Mesodermal cell (in vitro differentiated cells): ENCODE measurements at regions not wholly inside any gene's neighbourhood (a gene's known extent, or its start where the extent isn't known, plus 50 kb on each side); places are given as distances from the start of the nearest gene placed in this dataset.

Source experiments
- H3K27ac ChIP-seq: 2 replicates; pipeline ENCODE4 v1.7.0; 2013; ENCODE audit warnings: mild to moderate bottlenecking, low read depth, low read length, moderate library complexity; ENCODE audit not compliant: severe bottlenecking
- H3K36me3 ChIP-seq: 2 replicates; pipeline ENCODE4 v1.7.1; 2013; ENCODE audit warnings: mild to moderate bottlenecking, low read length, moderate library complexity; ENCODE audit not compliant: control insufficient read depth, insufficient read depth
- H3K4me1 ChIP-seq: one replicate; pipeline ENCODE4 v1.7.1; 2013; ENCODE audit warnings: mild to moderate bottlenecking, low read length; ENCODE audit not compliant: insufficient read depth, control insufficient read depth, poor library complexity, severe bottlenecking
- H3K4me3 ChIP-seq: 2 replicates; pipeline ENCODE4 v1.7.0; 2013; ENCODE audit warnings: low read length, control low read depth, mild to moderate bottlenecking; ENCODE audit not compliant: insufficient read depth, poor library complexity, severe bottlenecking; ENCODE audit errors: extremely low read depth
- H3K9me3 ChIP-seq: 2 replicates; pipeline ENCODE4 v1.7.1; 2013; ENCODE audit warnings: mild to moderate bottlenecking, low read length, moderate library complexity; ENCODE audit not compliant: control insufficient read depth
- WGBS, 2 experiments: methylation state at CpG; one replicate each; pipeline ENCODE4 v1.1.5; 2013; ENCODE audit warnings: missing lambda C conversion rate in 2 of 2; ENCODE audit not compliant: insufficient coverage in 2 of 2; 5-methylcytosine and 5-hydroxymethylcytosine counted together

DNA sequence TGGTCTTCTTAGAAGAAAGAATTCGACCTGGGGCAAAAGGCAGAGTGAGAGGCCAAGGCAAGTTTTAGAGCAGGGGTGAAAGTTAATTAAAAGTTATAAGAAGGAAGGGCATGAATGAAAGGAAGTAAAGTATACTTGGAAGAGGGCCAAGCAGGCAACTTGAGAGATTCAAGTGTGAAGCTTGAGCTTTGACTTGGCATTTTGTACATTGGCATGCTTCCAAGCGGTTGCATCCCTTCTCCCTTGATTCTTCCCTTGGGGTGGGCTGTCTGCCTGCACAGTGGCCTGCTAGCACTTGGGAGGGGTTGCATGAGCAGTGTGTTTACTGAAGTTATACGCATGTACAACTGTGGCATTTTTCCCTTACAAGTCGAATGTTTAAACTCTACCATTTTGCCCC lies 74.8 kb upstream of the MGAT4C start:
- no peaks in the 10 kb centered on the region for H3K4me1 ChIP-seq

DNA sequence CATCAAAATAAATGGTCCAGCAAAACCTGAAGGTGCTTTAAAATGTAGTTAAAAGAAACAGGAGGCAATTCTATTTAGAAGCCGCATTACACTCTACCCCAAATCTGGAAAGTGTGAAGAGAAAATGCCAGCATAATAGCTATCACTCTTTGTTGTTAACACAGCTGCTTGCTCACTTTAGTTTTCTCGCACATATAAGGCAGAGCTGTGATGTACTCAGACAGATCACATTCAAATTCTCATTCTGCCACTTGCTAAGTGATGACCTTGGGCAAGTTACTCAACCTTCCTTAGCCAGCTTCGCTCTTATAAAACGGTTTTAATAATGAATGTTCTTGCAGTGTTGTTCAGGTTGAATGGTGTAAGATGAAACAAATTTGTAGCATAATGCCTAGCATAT lies 56.0 kb upstream of the MGAT4C start:
- WGBS, 2 experiments, result 89% methylated on average over 1 of the region's 4 CpGs; no CpG with 5 or more reads in 1 of the 2 experiments
- no peaks in the 10 kb centered on the region for H3K4me1 ChIP-seq
- H3K4me3 ChIP-seq, result no peak overlapping the region
- no peaks in the 10 kb centered on the region for H3K36me3 ChIP-seq
- H3K27ac ChIP-seq, result no peak overlapping the region
- H3K9me3 ChIP-seq, result no peaks in the 10 kb centered on the region

More for the DNA sequence above, 74.8 kb upstream of the MGAT4C start:
- Histone ChIP-seq H3K27ac (peak overlapping the region; percentile 26), H3K4me3 (no peak overlapping the region), H3K36me3 (no peaks in the 10 kb centered on the region), H3K9me3 (no peaks in the 10 kb centered on the region)
- WGBS, 2 experiments, result 93 to 95% methylated on average over 3 to 4 of the region's 4 CpGs
